ENCODE measurements at regions not wholly inside any gene's neighbourhood (a gene's known extent, or its start where the extent isn't known, plus 50 kb on each side); places are given as distances from the start of the nearest gene placed in this dataset.

DNA sequence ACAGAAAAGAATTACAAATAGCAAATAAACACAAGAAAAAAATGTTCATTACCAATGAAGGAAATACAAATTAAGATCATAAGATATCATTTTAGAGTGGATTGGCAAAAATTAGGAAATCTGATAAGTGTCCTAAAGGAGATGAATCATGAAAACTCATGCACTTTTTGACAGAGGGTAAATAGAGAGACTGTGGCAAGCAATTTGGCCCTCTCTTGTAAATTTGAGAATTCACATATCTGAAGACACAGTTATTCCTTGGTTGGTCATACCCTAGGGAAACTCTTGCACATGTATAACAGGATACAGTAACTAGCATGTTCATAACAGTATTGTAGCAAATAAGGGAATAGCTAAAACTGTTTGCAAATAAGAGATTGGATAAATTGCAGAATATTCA, 246.0 kb upstream of the GADL1 start:
- DNase-seq (ENCODE audit: low read depth, low spot score): no peak

DNA sequence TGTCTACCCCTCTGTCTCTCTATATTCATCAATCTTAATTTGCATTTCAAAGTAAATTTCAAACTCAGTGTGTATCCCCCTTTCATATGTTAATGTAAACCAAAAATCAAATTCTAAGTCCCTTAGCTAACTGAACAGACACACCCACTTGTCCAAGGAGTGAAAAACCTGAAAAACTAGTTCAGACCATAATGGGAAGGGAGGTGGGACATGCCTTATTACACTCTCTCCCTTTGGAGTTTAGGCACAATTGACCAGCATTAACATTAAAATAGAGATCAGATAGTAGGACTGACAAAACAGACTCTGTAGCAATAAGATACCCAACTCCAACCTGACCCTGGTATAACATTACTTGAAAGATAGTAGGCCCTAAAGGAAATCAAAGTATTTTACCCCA, 247.7 kb upstream of the GADL1 start:
- DNase-seq (ENCODE audit: low read depth, low spot score): no peak

- DNase-seq (ENCODE audit: low read depth, low spot score): no peak
Observed at GRCh38 chr3:31142543-31142942, 248.1 kb upstream of the GADL1 start.

DNA sequence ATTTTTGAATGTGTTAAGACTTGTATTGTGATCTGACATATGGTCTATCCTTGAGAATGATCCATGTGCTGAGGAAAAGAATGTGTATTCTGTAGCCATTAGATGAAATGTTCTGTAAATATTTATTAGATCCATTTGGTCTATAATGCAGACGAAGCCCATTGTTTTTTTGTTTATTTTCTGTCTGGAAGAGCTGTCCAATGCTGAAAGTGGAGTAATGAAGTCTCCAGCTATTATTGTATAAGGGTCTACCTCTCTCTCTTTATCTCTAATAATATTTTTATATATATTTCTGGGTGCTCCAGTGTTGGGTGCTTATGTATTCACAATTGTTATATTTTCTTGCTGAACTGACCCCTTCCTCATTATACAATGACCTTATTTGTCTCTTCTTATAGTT, 250.6 kb upstream of the GADL1 start:
- DNase-seq (ENCODE audit: low read depth, low spot score): no peak

GRCh38 chr3:31147550-31147949, 253.1 kb upstream of the GADL1 start:
- DNase-seq (ENCODE audit: low read depth, low spot score): no peak

DNA sequence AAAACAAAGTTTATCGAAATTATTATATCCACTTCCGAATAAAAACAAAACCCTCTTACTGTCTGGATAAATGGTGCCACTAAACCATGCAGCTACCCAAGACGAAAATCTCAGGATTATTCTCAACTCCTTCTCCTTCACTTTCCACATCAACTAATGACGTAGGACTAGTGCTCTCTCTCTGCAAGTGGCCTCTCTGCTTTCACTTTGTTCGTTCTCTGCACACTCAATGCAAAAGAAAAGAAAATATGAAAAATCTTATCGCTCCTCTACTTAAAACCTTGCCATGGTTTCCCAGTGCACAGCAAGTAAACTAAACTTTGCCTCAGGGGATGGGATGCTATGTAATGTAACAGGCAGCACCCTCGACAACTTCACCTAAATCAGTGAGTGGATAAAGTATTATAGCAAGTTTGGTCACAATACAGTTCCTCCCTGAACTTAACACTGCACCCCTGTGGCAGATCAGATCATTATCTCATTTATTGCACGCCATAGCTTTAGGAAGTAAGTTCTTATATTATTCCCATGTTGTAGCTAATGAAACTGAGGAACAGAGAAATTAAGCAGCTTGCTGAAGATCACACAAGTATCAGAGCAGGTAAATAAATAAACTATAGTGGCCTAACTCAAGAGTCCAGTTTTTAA, 262.7 kb upstream of the GADL1 start:
- no peak for DNase-seq (ENCODE audit: low read depth, low spot score)

- DNase-seq (ENCODE audit: low read depth, low spot score): no peak
Observed at GRCh38 chr3:31157893-31158620, 263.6 kb upstream of the GADL1 start.

- DNase-seq (ENCODE audit: low read depth, low spot score): no peak
Observed at GRCh38 chr3:31159331-31160039, 265.0 kb upstream of the GADL1 start.

GRCh38 chr3:31161889-31162288, 267.4 kb upstream of the GADL1 start:
- DNase-seq (ENCODE audit: low read depth, low spot score): no peak

GRCh38 chr3:31164381-31164780, 269.9 kb upstream of the GADL1 start:
- DNase-seq (ENCODE audit: low read depth, low spot score): no peak

DNA sequence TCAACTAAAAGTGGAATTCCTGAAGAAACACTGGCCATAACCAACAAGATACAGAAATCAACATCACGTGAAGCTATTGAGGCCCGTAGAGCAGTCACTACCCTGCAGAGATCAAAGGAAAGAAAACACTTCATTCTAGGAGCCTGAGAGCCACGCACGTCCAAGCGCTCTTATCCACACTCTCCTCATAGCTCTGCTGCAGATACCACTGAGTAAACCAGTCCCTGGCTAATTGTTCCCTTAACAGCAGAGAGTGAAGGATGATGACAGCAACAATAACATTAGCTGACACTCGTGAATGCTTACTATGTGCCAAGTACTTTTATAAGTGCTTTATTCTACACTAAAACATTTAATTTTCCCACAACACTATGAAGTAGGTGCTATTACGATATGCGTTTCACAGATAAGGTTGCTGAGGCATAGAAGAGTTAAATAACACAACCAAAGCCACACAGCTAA, 271.0 kb upstream of the GADL1 start:
- peak; percentile 51 for DNase-seq (ENCODE audit: low read depth, low spot score)

DNA sequence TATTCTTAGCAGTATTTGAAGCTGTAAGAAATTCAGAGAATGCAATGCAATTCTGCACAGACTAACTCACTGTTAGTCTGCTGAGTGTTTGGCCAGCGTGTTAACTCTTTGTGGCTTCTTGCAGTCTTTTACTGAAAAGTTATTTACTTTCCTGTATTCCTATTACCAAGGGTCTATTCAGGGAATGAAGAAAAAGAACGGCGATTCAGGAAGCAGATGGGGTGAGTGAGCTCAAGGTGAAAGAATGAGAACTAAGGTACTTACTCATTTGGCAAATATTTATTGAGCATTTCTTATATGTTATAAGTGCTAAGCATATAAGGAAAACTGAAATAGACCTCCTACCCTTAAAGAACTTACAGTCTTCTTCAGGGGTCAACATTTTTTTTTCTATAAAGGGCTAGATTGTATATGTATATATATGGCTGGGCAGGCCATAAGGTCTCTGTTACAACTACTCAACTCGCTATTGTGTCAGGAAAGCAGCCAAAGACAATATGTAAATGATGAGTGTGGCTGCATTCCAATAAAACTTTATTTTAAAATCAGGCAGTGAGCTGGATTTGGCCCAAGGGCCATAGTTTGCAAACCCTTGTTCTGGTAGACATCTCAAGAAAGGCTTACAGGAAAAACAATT, 271.9 kb upstream of the GADL1 start:
- peak; percentile 69 for DNase-seq (ENCODE audit: low read depth, low spot score)

GRCh38 chr3:31167666-31168065, 273.2 kb upstream of the GADL1 start:
- no peak for DNase-seq (ENCODE audit: low read depth, low spot score)

GRCh38 chr3:31170932-31171670, 276.6 kb upstream of the GADL1 start:
- DNase-seq (ENCODE audit: low read depth, low spot score): no peak

DNA sequence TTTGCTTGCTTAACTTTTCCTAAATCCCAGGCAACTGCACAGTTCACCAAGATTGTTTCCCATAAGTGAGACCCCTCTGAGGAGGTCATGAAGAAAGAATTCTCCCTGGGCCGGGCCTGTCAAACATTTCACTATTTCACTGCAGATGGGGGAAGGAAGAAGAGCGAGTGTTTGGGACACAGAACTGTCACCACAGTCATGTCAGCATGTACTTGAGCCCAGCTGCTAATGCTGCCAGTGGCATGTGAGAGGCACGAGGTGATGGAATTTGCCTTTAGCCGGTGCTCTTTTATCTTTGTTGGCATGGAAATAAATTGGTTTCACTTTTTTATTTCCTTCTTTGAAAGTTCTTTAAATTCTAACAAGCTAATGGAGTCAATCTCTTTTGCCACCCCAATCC, 277.9 kb upstream of the GADL1 start:
- no peak for DNase-seq (ENCODE audit: low read depth, low spot score)

DNA sequence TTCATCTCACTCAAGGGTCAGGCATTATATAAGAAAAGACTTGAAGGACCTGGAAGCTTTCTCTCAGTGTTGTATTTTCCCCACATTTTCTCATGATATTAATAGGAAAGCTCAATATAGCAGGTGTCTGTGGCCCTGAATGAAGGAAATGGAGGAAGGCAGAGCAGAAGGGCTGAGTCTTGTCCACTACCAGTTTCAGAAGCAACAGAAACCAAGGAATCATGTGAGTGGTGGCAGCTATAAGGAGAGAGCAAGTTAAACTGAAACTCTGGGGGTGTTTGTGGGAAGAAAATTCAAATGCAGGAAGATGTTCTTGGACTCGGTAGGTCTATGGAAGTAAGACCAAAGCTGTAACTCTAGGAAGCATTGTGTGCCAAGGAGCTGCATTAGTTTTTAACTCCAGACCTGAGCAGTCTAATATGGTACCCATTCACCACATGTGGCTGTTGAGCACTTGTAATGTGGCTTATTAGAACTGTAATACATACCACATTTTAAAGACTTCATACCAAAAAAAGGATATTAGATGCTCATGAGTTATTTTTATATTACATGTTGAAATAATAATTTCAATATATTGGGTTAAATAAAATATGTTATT, 278.8 kb upstream of the GADL1 start:
- no peak for DNase-seq (ENCODE audit: low read depth, low spot score)

- DNase-seq (ENCODE audit: low read depth, low spot score): no peak
Observed at GRCh38 chr3:31174079-31174478, 279.6 kb upstream of the GADL1 start.

DNA sequence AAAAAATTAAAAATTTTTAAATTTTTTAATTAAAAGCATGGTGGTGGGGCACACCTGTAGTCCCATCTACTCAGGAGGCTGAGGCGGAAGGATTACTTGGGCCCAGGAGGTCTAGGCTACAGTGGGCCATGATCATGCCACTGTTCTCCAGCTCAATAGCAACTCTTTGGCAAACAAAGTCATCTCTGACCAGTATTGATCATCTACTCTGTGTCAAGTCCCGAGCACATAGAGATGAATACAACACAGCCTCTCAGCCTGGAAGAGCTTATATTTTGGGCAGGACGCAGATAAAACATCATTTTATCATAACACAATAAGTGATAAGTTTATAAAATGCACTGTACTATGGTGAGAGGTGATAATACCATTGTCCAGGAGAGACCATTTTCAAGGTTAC, 281.6 kb upstream of the GADL1 start:
- DNase-seq (ENCODE audit: low read depth, low spot score): no peak

DNA sequence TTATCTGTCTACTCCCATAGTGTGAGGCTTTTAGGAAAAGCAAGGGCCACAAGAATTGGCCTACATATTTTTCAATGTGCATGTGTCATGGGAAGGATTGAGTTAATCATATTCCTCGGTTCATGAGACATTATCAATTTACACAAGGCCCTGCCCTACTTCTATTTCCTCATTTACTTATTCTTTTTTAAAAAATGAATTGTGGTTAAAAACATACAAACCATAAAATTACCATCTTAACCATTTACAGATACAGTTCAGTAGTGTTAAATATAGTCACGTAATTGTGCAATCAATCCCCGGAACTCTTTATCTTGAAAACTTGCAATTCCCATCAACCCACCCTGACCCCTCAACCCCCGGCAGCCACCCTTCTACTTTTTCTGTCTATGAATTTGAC, 284.0 kb upstream of the GADL1 start:
- no peak for DNase-seq (ENCODE audit: low read depth, low spot score)

- DNase-seq (ENCODE audit: low read depth, low spot score): no peak
Observed at GRCh38 chr3:31179768-31180167, 285.3 kb upstream of the GADL1 start.

DNA sequence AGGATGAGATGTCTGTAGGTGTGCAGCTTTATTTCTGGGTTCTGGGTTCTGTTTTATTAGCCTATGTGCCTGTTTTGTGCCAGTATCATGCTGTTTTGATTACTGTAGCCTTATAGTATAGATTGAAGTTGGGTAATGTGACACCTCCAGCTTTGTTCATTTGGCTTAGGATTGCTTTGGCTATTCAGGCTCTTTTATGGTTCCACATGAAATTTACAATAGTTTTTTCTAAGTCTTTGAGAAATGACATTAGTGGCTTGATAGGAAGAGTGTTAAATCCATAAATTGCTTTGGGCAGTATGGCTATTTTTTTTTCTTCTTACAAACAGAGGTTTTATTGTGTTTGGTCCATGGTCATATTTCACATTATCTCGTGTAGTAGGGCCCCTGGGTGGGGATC, 285.8 kb upstream of the GADL1 start:
- DNase-seq (ENCODE audit: low read depth, low spot score): no peak
